IPS-15b (cell line): ENCODE measurements at regions not wholly inside any gene's neighbourhood (a gene's known extent, or its start where the extent isn't known, plus 50 kb on each side); places are given as distances from the start of the nearest gene placed in this dataset.
"Not testable (repeated sequence)": the region's sequence is repeated elsewhere in the genome, so short reads cannot be mapped to it uniquely, and the experiment has no call there.

Experiments used
- H3K27me3 ChIP-seq: one replicate; pipeline ENCODE4 v1.6.1; 2013; ENCODE audit warnings: low read length; ENCODE audit not compliant: control insufficient read depth, insufficient read depth
- H3K36me3 ChIP-seq: one replicate; pipeline ENCODE4 v1.6.1; 2013; ENCODE audit warnings: low read length; ENCODE audit not compliant: control insufficient read depth, insufficient read depth
- H3K4me1 ChIP-seq: one replicate; pipeline ENCODE4 v1.6.1; 2013; ENCODE audit warnings: mild to moderate bottlenecking, low read length; ENCODE audit not compliant: control insufficient read depth, insufficient read depth
- H3K4me3 ChIP-seq: one replicate; pipeline ENCODE4 v1.5.1; 2013; ENCODE audit warnings: low read depth, low read length
- H3K9ac ChIP-seq: one replicate; pipeline ENCODE4 v1.6.1; 2013; ENCODE audit warnings: low read depth, mild to moderate bottlenecking, low read length
- H3K9me3 ChIP-seq: one replicate; pipeline ENCODE4 v1.6.1; 2013; ENCODE audit warnings: mild to moderate bottlenecking, low read length; ENCODE audit not compliant: control insufficient read depth, insufficient read depth

DNA sequence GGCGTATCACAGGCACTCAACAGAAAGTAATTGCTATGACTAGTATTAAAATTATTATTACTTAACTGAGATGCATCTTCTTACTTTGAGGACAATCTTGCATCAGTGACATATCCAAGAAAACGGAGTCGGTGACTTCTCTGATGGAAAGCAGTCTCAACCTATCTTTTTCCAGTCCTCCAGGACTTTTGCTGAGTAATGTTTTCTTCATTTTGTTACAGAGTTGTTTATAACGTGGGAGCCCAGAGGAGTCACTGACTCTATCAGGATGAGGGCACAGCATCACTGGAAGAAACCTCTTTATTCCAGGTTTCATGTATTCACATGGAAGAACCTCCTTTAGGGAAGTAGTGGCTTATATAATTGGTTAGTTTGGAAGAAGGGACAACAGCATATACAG is 51.5 kb upstream of the MELK start:
- no peaks in the 10 kb centered on the region for H3K9me3 ChIP-seq
- no peaks in the 10 kb centered on the region for H3K27me3 ChIP-seq
- H3K36me3 ChIP-seq, result no peaks in the 10 kb centered on the region
- H3K4me1 ChIP-seq, result no peaks in the 10 kb centered on the region
- H3K4me3 ChIP-seq, result no peak overlapping the region
- no peak overlapping the region for H3K9ac ChIP-seq

DNA sequence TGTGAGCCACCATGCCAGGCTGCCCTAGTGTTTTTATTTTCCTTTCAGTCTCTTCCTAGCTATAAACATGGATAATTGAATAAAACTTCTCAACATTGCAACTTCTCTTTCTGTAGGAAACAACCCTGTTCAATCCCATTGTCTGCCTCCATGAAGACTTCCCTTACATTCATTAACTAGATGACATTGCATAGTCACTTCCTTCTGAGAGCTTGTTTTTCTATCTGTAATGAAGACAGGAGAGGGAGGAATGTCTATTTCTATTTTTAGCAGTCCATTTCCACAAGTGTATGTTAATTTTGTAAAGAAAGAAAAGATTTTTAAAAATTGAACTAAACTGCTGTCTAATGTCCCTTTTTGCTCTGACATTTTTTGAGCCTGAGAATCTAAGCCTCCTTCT is 55.6 kb upstream of the MELK start:
- no peaks in the 10 kb centered on the region for H3K36me3 ChIP-seq
- no peaks in the 10 kb centered on the region for H3K9me3 ChIP-seq
- no peaks in the 10 kb centered on the region for H3K27me3 ChIP-seq
- H3K4me1 ChIP-seq, result no peaks in the 10 kb centered on the region
- no peak overlapping the region for H3K9ac ChIP-seq
- H3K4me3 ChIP-seq, result no peak overlapping the region

DNA sequence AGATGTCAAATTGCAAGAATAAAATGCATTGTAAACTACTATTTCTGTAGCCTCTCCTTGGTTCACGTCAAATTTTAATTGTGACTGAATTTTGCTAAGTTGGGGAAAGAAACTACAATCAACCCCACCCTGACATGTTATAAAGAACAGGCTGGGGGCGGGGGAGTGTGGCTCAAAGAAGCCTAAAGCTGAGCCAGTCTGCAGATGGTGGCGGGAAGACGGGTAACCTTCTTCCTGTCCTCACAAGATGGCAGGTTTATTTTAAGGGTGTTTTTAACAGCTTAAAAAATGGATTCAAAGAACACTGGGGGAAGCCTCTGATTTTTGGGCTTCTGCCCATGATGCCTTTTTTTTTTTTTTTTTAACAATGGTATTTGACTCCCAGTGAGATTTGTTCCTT is 68.5 kb upstream of the MELK start:
- no peak overlapping the region for H3K9ac ChIP-seq
- no peaks in the 10 kb centered on the region for H3K36me3 ChIP-seq
- no peak overlapping the region for H3K4me3 ChIP-seq
- no peaks in the 10 kb centered on the region for H3K27me3 ChIP-seq
- H3K9me3 ChIP-seq, result no peaks in the 10 kb centered on the region
- H3K4me1 ChIP-seq, result peaks cover 7% of the 10 kb centered on the region

GRCh38 chr9:36503172-36504088 is 69.3 kb upstream of the MELK start:
- Histone ChIP-seq H3K9me3 (no peaks in the 10 kb centered on the region), H3K4me3 (no peak overlapping the region), H3K4me1 (peaks cover 4% of the 10 kb centered on the region), H3K9ac (no peak overlapping the region), H3K36me3 (no peaks in the 10 kb centered on the region), H3K27me3 (no peaks in the 10 kb centered on the region)

DNA sequence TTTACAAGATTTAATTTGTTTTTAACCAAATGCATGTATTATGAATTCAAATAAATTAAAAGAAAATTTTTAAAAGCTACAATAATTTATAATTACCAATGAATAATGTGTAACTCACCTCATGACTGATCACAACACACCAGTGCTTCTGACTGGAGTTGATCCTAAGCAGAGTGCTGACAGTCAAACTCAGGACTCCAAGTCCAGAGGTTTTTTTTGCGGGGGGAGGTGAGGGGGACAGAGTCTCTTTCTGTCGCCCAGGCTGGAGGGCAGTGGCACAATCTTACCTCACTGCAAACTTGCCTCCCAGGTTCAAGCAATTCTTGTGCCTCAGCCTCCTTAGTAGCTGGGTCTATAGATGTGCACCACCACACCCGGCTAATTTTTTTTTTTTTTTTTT is 71.0 kb upstream of the MELK start:
- H3K4me1 ChIP-seq, result no peaks in the 10 kb centered on the region
- H3K27me3 ChIP-seq, result no peaks in the 10 kb centered on the region
- H3K36me3 ChIP-seq, result no peaks in the 10 kb centered on the region
- no peaks in the 10 kb centered on the region for H3K9me3 ChIP-seq
- no peak overlapping the region for H3K9ac ChIP-seq
- H3K4me3 ChIP-seq, result no peak overlapping the region

DNA sequence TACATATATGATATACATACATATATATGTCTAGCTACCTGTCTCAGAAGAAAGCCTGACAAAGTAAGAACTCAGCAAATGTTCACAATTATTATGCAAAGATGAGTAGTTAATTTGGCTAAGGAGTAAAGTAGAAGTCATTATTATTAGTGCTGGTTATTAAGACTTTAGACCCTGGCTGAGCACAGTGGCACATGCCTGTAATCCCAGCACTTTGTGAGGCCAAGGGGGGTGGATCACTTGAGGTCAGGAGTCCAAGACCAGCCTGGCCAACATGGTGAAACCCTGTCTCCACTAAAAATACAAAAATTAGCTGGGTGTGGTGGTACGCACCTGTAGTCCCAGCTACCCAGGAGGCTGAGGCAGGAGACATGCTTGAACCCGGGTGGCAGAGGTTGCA is 71.8 kb upstream of the MELK start:
- not testable (repeated sequence) for H3K27me3 ChIP-seq, H3K9me3 ChIP-seq, H3K4me1 ChIP-seq, H3K4me3 ChIP-seq, H3K36me3 ChIP-seq, H3K9ac ChIP-seq

GRCh38 chr9:36499174-36499890 is 73.4 kb upstream of the MELK start:
- no peaks in the 10 kb centered on the region for H3K36me3 ChIP-seq
- H3K27me3 ChIP-seq, result no peaks in the 10 kb centered on the region
- H3K4me3 ChIP-seq, result no peak overlapping the region
- no peaks in the 10 kb centered on the region for H3K9me3 ChIP-seq
- H3K9ac ChIP-seq, result no peak overlapping the region
- H3K4me1 ChIP-seq, result no peaks in the 10 kb centered on the region

DNA sequence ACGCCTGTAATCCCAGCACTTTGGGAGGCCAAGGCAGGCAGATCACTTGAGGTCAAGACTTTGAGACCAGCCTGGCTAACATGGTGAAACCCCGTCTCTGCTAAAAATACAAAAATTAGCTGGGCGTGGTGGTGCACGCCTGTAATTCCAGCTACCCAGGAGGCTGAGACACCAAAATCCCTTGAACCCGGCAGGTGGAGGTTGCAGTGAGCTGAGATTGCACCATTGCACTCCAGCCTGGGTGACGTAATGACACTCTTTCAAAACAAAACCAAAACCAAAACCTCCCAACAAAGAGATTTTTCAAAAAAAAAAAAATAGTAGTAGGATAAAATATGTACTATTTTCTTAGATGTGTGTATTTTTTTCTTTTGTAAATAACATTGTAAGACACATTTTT is 79.1 kb upstream of the MELK start:
- H3K36me3 ChIP-seq, H3K9me3 ChIP-seq, H3K27me3 ChIP-seq, H3K4me3 ChIP-seq, H3K9ac ChIP-seq: not testable (repeated sequence)
- H3K4me1 ChIP-seq, result peaks cover 14% of the 10 kb centered on the region

DNA sequence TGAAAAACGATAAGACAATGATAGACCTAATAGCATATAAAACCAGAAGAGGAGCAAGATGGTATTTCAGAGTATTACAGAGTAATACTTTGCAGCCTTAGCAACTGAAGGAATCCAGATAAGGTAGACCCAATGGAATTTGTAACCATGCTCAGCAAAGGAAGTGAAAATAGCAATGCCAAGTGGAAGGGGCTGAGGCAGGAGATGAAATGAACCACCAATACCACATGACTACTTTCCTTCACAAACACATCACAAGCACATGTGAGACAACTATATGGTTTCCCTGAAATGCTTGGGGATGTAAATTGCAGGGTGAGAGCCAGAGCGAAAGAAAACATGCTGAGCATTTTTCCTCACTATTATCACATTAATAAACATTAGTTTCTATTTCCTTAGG is 79.8 kb upstream of the MELK start:
- Histone ChIP-seq H3K4me3 (no peak overlapping the region), H3K36me3 (no peaks in the 10 kb centered on the region), H3K9ac (no peak overlapping the region), H3K4me1 (peaks cover 19% of the 10 kb centered on the region), H3K9me3 (no peaks in the 10 kb centered on the region), H3K27me3 (no peaks in the 10 kb centered on the region)

GRCh38 chr9:36489453-36489852 is 83.2 kb upstream of the MELK start:
- no peak overlapping the region for H3K4me3 ChIP-seq
- no peaks in the 10 kb centered on the region for H3K27me3 ChIP-seq
- no peaks in the 10 kb centered on the region for H3K36me3 ChIP-seq
- peaks cover 24% of the 10 kb centered on the region for H3K4me1 ChIP-seq
- H3K9me3 ChIP-seq, result no peaks in the 10 kb centered on the region
- no peak overlapping the region for H3K9ac ChIP-seq

- Histone ChIP-seq H3K9ac (peak overlapping the region; percentile 57), H3K4me3 (peak overlapping the region; percentile 55), H3K9me3 (no peaks in the 10 kb centered on the region), H3K4me1 (peaks cover 33% of the 10 kb centered on the region), H3K27me3 (no peaks in the 10 kb centered on the region), H3K36me3 (no peaks in the 10 kb centered on the region)
Measured at GRCh38 chr9:36488389-36488756, 84.3 kb upstream of the MELK start.
